IMR-90 (cell line): ENCODE measurements at regions not wholly inside any gene's neighbourhood (a gene's known extent, or its start where the extent isn't known, plus 50 kb on each side); places are given as distances from the start of the nearest gene placed in this dataset.

ENCODE experiments used
- BHLHE40 ChIP-seq: fragments of 150-350 bp; IDR thresholded peaks from 2 replicates; pipeline ENCODE4 v1.6.1; 2016; ENCODE audit warnings: mild to moderate bottlenecking, low read depth, low read length
- FOS ChIP-seq: fragments of 150-350 bp; IDR thresholded peaks from 2 replicates; pipeline ENCODE4 v1.6.1; 2016; ENCODE audit warnings: low read depth, low read length
- MAZ ChIP-seq: IDR thresholded peaks from 2 replicates; pipeline ENCODE4 v1.6.1; 2012; ENCODE audit warnings: low read depth, mild to moderate bottlenecking, low read length, improper control_type of control experiment, moderate library complexity, borderline replicate concordance
- MXI1 ChIP-seq: IDR thresholded peaks from 2 replicates; pipeline ENCODE4 v1.6.1; 2012; ENCODE audit warnings: low read depth, mild to moderate bottlenecking, low read length, moderate library complexity, borderline replicate concordance
- POLR2A ChIP-seq: IDR thresholded peaks from 2 replicates; pipeline ENCODE4 v1.6.1; 2012; ENCODE audit warnings: mild to moderate bottlenecking, low read depth, low read length
- RAD21 ChIP-seq: IDR thresholded peaks from 2 replicates; pipeline ENCODE4 v1.6.1; 2012; ENCODE audit warnings: low read length, improper control_type of control experiment
- RCOR1 ChIP-seq: IDR thresholded peaks from 2 replicates; pipeline ENCODE4 v1.6.1; 2012; ENCODE audit warnings: mild to moderate bottlenecking, low read length, improper control_type of control experiment; ENCODE audit not compliant: insufficient replicate concordance
- SMC3 ChIP-seq: fragments of 150-350 bp; IDR thresholded peaks from 2 replicates; pipeline ENCODE4 v1.6.1; 2016; ENCODE audit warnings: low read depth, mild to moderate bottlenecking, antibody characterized with exemption, low read length, moderate library complexity
- TF ChIP-seq, protein P1 (sequence below): conservative IDR thresholded peaks from 2 replicates; pipeline ENCODE4 v1.5.1; 2012; ENCODE audit warnings: mild to moderate bottlenecking, low read depth, low read length, improper control_type of control experiment
- TF ChIP-seq, protein P2 (sequence below): fragments of 150-350 bp; IDR thresholded peaks from 2 replicates; pipeline ENCODE4 v1.6.1; 2017; ENCODE audit warnings: mild to moderate bottlenecking, antibody characterized with exemption, low read length, low read depth

DNA sequence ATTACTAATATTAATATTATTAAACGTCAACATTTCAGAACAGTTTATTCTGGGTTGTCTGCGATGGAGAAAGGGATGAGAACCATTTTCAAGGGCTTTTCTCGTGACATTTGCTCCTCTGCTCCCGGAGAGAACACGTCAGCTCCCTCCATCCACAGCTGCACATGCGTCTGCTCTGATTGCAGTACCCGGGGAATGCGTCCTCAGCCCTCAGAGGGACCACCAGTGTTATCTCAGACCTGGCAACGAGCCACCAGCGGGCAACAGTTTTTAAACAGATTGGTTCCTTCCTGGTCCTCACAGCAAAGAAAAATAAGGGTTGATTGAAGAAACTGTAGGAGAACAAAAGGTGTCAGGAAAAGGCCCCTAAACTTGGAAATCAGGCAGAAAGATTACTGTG, 202.2 kb upstream of the ADAMTS9 start:
- no peak for TF ChIP-seq POLR2A
- TF ChIP-seq, protein P1, sequence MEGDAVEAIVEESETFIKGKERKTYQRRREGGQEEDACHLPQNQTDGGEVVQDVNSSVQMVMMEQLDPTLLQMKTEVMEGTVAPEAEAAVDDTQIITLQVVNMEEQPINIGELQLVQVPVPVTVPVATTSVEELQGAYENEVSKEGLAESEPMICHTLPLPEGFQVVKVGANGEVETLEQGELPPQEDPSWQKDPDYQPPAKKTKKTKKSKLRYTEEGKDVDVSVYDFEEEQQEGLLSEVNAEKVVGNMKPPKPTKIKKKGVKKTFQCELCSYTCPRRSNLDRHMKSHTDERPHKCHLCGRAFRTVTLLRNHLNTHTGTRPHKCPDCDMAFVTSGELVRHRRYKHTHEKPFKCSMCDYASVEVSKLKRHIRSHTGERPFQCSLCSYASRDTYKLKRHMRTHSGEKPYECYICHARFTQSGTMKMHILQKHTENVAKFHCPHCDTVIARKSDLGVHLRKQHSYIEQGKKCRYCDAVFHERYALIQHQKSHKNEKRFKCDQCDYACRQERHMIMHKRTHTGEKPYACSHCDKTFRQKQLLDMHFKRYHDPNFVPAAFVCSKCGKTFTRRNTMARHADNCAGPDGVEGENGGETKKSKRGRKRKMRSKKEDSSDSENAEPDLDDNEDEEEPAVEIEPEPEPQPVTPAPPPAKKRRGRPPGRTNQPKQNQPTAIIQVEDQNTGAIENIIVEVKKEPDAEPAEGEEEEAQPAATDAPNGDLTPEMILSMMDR, result no peak
- no peak for TF ChIP-seq RAD21
- TF ChIP-seq MAZ, result no peak
- TF ChIP-seq RCOR1, result no peak
- TF ChIP-seq, protein P2, sequence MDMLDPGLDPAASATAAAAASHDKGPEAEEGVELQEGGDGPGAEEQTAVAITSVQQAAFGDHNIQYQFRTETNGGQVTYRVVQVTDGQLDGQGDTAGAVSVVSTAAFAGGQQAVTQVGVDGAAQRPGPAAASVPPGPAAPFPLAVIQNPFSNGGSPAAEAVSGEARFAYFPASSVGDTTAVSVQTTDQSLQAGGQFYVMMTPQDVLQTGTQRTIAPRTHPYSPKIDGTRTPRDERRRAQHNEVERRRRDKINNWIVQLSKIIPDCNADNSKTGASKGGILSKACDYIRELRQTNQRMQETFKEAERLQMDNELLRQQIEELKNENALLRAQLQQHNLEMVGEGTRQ, result no peak
- TF ChIP-seq BHLHE40, result no peak
- no peak for TF ChIP-seq FOS
- TF ChIP-seq SMC3, result no peak
- TF ChIP-seq MXI1, result no peak
